ENCODE measurements at regions not wholly inside any gene's neighbourhood (a gene's known extent, or its start where the extent isn't known, plus 50 kb on each side); places are given as distances from the start of the nearest gene placed in this dataset.

GRCh38 chr1:58849551-58849950, 65.7 kb upstream of the JUN start:
- H2AFZ ChIP-seq (ENCODE audit: low read depth, low read length): no peak overlapping the region
- no peak overlapping the region for H3K4me2 ChIP-seq (ENCODE audit: insufficient read depth, low read length)
- ChIA-PET POLR2A (no interaction called here), CTCF (ENCODE audit: low intra/inter-chr PET ratio) (no interaction called here)
- H3K27ac ChIP-seq (ENCODE audit: extremely low read depth, low read depth, low read length): no peak overlapping the region
- H3K4me3 ChIP-seq: no peak overlapping the region
- intact Hi-C loops (cut with micrococcal nuclease): no loop called here
- H3K4me1 ChIP-seq (replicated peaks in 1 of 2; ENCODE audit: control insufficient read depth in 2 of 2, insufficient read depth in 2 of 2, low read length in 2 of 2): peaks cover 3% of the 10 kb centered on the region in 2 experiments; a peak in 3 of 5 replicates
- 37% methylated on average over 2 of the region's 2 CpGs for WGBS (ENCODE audit: insufficient coverage, low coverage, missing lambda C conversion rate)
- H3K9ac ChIP-seq (ENCODE audit: insufficient read depth in 1 of 2, low read depth in 2 of 2, low read length in 2 of 2): no peak overlapping the region
- no peaks in the 10 kb centered on the region for H3K36me3 ChIP-seq (ENCODE audit: control insufficient read depth, insufficient read depth, low read length)
- ATAC-seq (no peak), DNase-seq (ENCODE audit: extremely low read depth in 1 of 4, low spot score in 3 of 4) (no peak), FAIRE-seq (no peak)
- no peaks in the 10 kb centered on the region for H4K20me1 ChIP-seq (replicated peaks; ENCODE audit: control insufficient read depth, insufficient read depth, low read length)
- no peaks in the 10 kb centered on the region for H3K9me3 ChIP-seq (replicated peaks; ENCODE audit: control insufficient read depth, insufficient read depth, low read depth, low read length)
- no peaks in the 10 kb centered on the region for H3K27me3 ChIP-seq (ENCODE audit: control insufficient read depth in 2 of 2, insufficient read depth in 2 of 2, low read length in 2 of 2)
- no peaks in the 10 kb centered on the region for H3K79me2 ChIP-seq (ENCODE audit: control insufficient read depth, insufficient read depth, low read length)
- in situ Hi-C loops (cut with MboI): no loop called here
- H3K9me1 ChIP-seq (ENCODE audit: control insufficient read depth, insufficient read depth, low read length): no peaks in the 10 kb centered on the region
- no TSS peak for BruUV-seq (replicated peaks)
- TF ChIP-seq ATF1 (CRISPR knock-in tag; IDR thresholded peaks at IDR 0.05) (no peak), ATF1 (tag; IDR thresholded peaks at IDR 0.05) (no peak), CTCF (IDR thresholded peaks at IDR 0.05 in 2 of 3, conservative IDR thresholded peaks at IDR 0.05 in 1 of 3; ENCODE audit: insufficient read depth in 2 of 3, low read depth in 1 of 3, low read length in 3 of 3) (no peak), TFAP4 (CRISPR knock-in tag; IDR thresholded peaks at IDR 0.05; ENCODE audit: borderline replicate concordance) (no peak), MAZ (CRISPR knock-in tag; conservative IDR thresholded peaks at IDR 0.05 in 1 of 2, IDR thresholded peaks at IDR 0.05 in 1 of 2) (no peak), IRF9 (tag; IDR thresholded peaks at IDR 0.05) (no peak), AFF4 (CRISPR knock-in tag; IDR thresholded peaks at IDR 0.05) (no peak), MIER1 (IDR thresholded peaks at IDR 0.05; ENCODE audit: low read depth) (no peak), HBP1 (CRISPR knock-in tag; IDR thresholded peaks at IDR 0.05) (no peak), E2F5 (CRISPR knock-in tag; IDR thresholded peaks at IDR 0.05) (no peak), IRF2 (CRISPR knock-in tag; IDR thresholded peaks at IDR 0.05) (no peak), CBFA2T3 (IDR thresholded peaks at IDR 0.05) (no peak), NELFE (IDR thresholded peaks at IDR 0.05; ENCODE audit: insufficient read depth, insufficient read length) (no peak)
